ENCODE measurements at regions not wholly inside any gene's neighbourhood (a gene's known extent, or its start where the extent isn't known, plus 50 kb on each side); places are given as distances from the start of the nearest gene placed in this dataset.

DNA sequence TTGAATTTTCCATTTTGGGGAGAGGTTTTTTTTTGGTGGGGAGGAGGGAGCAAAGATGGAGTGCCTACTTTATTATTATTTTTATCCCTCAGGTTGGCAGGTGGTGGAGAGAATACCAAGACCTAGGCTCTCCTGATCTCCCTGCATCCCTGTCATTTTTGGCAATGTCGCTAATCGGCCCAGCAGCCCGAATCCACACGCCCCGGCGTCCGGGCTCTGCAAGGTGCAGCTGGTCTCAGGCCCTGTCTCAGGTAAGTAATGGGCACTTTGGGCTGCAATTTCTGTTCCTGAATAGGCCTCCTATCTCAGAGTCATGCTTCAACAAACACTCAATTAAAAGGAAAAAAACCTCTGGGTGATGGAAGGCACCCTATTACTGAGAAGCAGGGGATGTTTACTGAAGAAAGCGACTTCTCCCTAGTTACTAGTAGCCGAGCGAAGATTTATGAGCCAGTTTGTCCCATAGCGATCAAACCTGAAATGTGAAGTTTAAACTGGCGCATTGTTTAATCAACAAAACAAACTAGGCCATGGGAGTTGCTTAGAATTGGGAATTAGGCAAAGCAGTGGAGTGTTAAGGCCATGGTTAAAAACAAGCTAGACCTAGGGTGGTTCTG, 137.8 kb downstream of the RWDD3 start:
- no peak for DNase-seq

DNA sequence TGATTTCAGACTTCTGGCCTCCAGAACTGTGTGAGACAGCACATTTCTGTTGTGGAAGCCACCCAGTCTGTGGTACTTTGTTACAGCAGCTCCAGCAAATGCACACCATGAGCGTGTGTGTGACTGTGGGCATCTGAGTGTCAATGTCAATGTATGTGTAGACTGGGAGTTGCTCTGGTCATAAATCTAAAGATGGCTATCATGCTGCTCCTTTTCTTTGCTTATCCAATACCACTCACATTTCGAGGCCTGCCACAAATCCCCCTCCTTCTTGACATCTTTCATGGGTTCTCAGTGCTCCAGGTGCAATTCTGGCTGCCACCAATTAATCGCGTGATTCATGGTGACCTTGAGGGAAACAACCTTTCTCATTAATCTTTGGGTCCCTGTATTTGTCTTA, 141.2 kb downstream of the RWDD3 start:
- DNase-seq, result no peak

DNA sequence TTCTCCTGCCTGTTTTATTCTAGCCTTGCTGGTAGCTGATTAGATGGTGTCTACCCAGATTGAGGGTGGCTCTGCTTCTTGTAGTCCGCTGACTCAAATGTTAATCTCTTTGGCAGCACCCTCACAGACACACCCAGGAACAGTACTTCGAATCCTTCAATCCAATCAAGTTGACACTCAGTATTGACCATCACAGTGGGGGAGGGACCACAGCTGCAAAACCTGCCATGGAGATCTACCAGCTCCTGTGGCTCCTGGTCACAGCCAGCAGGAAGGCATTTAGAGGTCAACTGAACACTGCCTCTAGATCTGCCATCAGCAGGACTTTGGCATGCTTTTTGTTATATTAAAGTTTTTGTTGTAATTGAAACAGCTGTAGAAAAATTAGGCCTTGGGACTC, 146.9 kb downstream of the RWDD3 start:
- no peak for DNase-seq

DNA sequence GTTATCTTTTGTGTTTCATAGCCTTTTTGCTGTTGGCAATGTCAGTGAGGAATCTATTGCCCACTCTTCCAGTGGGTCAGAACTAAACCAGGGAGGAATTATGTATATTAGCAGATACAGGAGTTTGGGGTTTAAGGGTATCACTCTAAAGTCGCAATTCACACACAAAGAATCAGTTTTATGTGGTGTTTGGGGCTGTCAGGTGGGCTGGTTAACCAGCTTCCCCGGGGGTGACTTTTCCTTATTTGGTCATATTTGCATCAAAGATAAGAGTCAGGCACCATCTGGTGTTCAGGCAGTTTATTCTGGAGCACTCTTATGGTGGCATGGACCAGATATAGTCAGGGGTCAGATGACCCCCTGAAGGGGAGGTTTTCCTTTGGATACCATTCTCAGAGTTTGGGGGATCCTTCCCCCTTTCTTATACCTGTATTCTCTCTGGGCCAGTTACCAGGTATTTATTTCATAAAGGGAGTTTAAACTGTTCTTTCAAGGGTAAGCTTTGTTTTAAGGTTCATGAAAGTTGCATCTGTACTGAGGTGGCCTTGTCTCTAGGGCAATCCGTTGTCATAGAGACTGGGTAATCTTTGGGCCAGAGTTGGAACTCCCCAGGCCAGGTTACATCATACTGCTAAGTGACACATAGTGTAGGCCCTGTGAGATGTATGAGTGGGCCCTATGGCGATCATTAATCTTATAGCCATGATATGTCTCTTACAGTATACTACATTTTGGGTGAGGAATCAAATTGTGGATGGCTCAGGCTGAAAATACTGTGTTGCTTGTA, 148.2 kb downstream of the RWDD3 start:
- DNase-seq, result no peak

DNA sequence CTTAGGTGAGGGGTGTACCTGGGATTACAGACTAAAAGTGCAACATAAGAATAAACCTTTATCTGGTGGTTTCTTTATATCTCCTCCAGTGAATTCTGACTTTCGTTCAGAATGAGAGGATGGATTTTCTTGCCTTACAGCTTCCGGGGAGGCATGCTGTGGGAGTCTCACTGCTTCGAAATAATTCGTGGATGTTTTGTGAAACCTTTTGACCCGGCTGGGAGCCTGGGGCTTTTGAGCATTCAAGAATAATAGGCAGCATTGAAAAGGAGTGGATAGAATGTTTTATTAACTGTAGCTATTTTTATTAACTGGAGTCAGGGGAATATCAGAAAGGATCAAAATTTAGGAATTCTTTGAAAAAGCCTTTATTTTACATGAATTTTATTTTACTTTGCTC, 149.1 kb downstream of the RWDD3 start:
- no peak for DNase-seq

DNA sequence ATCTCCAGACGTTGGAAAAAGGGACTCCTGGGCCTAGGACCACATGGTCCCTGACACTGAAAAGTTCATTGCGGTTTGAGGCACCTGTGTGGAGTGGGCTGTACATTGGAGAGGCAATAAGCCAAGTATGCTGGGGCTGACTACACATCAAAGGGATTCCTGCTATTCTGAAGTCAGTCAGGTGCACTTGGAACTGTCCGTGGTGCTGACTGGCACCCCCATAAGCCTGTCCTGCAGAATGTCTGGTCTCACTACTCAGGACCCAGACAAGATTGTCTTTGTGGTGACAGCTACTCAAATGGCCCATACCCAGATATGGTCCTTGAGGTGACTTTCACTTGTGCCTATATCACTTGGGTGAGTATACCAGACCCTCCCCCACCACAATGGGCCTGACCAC, 150.6 kb downstream of the RWDD3 start:
- DNase-seq, result no peak

DNA sequence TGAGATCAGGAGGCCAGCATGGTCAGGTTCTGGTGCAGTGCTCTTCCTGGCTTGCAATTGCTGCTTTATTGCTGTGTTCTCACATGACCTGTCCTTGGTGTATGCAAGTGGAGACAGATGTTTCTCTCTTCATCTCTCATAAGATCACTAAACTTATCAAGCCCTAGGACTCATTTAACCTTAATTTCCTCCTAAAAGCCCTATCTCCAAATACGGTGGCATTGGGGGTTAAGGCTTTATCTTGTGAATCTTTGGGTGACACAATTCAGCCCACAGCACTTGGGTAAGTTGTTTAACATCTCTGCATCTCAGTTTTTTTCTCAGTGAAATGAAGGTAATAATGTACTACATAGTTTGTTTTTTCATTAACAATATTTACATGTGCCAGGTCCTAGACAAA, 152.4 kb downstream of the RWDD3 start:
- DNase-seq, result no peak

DNA sequence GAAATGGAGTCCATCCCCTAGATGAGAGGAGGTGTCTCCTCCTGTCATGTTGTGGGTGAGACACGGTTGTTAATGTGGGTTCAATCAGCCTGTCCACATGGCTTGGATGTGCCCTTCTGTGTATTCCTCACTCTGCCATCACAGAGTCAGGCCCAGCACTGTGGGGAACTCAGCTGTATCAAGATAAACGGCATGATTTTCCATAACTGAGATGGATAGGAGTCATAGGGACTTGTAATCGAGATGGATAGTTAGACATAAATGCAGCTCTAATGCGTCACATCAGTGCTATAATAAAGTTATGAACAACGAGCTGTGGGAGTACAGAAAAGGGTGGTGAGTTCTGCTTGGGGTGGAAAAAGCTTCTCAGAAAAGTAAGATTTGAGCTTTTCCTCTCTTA, 152.9 kb downstream of the RWDD3 start:
- no peak for DNase-seq

DNA sequence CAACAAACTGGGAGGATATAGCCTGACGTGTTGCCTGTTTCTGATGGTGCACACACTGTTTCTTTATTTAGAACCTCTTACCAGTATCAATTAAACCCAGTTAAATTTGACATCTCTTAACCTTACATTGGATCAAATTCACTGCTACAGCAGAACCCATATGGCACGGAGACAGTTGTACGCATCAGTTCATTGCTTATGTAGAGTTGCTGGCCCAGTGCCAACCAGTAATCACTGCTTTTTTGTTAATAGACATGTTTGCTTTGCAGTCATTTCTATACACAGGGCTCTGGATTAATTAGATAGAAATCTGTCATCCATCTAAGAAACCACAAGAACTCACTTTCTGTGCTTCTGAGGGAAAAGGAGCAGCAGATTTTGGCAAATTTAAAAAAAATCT, 154.0 kb downstream of the RWDD3 start:
- DNase-seq, result no peak

DNA sequence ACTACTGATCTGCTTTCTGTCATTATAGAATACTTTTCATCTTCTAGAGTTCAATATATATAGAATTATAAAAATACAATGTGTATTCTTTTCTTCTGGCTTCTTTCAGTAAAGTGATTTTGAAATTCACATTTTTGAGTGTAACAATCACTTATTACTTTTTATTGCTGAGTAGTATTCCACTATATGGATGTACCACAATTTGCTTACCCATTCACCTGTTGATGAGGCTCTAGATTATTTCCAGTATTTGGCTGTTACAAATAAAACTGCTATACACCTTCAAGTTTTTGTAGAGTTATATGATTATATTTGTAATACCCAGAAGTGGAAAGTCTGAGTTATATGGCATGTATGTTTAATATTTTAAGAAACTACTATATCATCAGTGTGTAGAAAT, 159.4 kb downstream of the RWDD3 start:
- DNase-seq, result no peak

DNA sequence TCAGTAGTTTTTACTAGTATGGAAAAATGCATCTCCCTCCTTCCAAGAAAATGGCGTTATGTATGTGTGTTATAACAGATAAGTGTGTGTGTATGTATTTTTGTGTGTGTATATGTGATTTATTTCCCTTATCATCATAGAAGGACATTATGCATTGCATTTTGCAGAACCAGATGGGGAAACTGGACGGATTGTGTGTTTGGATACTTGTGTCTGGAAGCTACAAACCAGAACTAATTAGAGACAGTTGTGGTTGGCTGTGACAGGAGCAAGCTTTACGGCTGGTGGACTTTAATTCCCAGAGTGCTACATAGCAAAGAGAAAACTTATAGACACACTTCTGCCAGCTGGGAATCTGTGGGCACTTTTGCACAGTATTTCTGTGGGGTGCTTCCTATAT, 162.5 kb downstream of the RWDD3 start:
- DNase-seq, result no peak

DNA sequence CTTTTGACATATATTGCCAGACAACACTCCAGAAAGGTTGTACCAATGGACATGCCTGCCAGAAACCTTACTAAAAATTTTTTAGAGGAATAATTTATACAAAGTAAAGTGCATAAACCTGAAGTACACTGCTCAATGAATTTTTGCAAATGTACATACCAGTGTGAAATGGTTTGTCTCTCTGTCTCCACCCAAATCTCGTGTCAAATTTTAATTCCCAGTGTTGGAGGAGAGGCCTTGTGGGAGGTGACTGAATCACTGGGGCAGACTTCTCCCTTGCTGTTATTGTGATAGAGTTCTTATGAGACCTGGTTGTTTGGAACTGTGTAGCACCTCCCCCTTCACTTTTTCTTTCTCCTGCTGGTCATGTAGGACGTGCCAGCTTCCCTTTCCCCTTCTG, 168.8 kb downstream of the RWDD3 start:
- DNase-seq, result no peak

DNA sequence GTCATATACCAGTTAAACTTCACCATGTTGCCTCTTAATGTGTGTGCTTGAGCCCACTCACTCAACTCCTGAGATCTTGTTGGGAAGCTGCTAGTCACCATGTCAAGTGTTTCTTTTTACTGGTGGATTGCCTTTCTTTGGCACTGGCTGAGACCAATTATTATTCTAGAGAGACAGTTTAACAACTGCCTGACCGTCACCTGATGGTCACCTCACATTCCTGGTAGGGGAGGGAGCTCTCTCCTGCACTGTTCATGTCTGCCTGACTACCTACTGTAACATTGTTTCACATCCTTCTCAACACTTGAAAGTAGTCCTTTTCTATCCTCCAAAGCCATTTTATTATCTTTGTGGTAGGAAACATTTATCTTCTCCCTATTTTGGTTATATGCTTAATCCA, 172.3 kb downstream of the RWDD3 start:
- no peak for DNase-seq

DNA sequence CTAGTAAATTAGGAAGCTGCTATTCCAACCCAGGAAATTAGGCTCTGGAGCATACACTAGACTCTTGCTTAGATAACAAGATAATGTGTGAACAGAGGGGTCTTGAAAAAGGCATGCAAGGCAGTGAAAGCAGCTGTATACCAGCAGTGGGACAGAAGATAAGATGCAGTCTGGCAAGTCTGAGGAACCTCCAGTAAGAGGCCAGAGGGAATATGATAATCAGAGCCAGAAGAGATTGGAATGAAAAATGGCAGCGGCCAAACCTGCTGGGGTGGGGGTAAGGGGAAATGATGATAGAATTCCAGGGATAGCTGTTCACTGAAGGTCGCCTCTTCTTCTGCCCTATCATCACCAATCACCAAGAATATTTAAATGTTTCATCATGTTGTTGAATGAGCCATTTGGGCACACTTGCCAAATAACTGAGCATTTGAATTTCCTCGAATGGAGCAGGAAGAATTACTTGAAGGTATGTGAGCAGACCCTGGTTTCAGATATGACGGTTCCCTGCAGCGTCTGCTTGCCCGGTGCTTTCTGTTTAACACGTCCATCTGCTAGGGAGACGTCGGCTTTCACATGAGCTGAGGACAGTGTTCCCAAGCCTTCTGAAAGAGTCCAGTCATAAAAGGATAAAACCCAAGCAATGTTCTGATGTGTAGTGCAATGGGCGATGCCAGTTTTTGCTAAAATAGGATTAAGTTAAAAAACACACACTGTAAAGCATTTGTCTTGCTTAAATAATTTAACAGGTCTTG, 173.3 kb downstream of the RWDD3 start:
- no peak for DNase-seq

DNA sequence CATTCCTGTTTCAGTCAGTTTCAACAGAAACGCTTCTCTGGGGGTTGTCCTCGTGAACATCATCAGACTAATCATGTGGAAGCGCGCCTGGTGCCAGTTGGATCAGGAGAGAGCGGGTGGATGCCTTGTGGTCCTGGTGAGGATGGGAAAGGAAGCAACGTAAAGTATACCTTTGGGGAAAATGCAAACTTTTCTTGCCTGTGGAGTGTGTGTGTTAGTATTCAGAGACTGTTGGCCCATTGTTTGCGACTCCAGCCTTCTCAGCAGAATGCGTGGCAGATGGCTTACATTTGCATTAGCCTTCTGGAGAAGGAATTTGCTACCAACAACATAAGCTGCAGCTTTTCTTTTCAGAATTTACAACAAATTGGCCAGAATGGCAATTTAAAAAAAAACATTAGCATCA, 173.9 kb downstream of the RWDD3 start:
- peak; percentile 21 for DNase-seq

DNA sequence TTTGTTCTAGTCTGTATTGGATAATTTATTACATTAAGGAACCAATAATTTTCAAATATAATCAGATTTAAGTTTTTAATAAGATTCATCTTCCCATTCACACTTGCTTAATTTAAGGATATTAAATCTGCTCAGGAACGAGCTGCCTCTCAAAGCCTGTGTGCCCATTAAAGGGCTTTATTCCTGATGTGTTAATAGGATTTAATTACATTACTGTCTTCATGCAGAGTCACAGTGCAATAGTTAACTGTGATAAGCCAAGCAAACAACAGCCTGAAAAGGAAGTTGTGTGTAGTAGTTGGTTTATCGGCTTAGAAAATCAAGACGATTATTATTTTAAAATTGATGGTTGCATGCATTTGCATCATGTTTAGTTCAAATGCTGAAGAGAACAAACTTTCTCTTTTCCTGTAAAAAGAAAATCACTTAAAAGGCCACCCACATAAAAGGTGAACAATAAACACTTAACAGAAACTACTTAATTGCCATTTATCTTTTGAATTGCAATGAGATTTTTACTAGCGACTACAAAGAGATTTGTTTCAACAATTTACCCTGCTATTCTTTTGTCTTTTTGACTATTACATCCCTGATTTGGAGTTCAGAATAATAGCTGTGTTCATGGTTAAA, 174.6 kb downstream of the RWDD3 start:
- no peak for DNase-seq

DNA sequence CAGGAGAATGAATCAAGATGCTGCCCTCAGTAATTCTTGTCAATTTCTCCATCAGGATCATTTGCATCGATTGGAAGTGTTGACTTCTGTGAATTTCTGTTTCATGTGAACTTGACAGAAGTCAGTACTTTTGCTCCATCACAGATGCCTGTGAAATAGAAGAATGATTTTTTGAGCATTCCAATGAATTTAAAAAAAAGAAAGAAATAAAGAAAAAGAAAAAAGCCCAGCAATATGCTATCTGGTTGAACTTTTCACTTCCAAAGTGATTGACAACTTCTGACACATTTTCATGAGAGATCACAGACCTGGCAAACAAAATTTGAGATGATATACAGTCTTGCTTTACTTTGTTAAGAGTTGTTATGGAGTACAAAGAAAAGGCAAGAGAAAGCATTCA, 175.3 kb downstream of the RWDD3 start:
- DNase-seq, result no peak

DNA sequence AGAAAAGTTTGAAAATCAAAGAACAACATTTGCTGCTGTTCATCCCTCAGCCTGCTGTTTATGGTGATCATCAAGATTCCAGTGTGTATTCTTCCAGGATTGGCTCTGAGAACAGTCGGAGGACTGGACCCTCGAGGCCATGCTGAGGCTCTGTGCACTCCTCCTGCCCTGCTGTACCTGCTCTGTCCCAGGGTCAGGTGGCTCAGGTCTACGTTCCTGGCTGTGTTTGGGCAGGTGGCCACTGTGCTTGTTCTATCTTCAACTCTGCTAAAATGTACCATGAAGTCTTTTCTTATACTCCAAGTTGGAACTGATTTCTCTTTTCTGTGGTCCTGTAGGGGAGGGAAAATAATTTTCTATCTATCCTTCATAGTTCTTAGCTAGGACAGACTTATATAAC, 175.9 kb downstream of the RWDD3 start:
- no peak for DNase-seq

DNA sequence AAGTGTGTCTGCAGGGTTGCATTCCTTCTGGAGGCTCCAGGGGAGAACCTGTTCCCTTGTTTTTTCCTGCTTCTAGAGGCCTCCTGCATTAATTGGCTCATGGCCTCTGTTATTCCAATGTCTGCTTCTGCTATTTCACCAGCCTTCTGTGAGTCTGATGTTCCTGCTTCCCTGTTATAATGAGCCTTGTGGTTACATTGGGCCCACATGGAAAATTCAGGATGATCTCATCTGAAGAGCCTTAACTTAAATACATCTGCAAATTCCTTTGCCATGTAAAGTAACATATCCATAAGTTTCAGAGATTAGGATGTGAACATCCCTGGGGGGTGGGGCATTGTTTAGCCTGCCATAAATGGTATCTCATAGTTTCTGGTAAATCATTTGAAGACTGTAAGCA, 181.1 kb downstream of the RWDD3 start:
- DNase-seq, result no peak

DNA sequence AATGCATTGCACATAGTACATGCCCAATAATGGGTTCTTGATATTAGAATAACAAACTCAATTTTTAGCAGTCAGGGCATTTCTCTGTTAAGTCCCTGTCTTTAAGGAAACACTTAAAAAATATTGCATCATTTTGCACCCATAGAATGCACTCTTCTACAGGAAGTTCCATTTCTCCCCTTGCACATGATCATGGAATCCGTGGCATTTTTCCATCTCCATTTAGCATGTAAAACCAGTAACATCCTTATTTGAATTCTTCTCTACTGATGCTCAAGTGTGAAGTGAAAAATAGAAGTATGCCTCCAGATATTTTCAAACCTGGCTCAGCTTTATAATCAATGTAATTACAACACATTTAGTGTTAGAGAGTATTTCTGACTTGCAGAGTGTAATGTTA, 192.8 kb downstream of the RWDD3 start:
- no peak for DNase-seq

DNA sequence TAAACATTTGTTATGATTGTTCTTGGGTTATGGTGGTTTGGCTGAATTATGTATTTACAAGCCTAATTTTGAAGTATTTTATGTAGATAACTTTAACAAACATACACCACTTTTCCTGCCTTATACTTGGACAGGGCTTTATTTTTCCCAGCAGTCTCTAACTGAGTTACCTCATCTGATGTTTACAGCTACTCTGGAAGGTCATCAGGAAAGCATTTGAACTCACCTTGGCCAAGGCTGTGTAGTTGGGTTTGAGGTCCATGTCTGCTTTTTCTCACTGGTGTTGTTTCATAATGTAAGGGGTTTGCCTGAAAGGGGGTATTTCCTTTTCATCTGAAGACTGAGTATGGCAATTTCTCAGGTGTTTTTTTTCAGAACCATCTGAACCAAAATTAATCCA, 193.5 kb downstream of the RWDD3 start:
- DNase-seq, result no peak

DNA sequence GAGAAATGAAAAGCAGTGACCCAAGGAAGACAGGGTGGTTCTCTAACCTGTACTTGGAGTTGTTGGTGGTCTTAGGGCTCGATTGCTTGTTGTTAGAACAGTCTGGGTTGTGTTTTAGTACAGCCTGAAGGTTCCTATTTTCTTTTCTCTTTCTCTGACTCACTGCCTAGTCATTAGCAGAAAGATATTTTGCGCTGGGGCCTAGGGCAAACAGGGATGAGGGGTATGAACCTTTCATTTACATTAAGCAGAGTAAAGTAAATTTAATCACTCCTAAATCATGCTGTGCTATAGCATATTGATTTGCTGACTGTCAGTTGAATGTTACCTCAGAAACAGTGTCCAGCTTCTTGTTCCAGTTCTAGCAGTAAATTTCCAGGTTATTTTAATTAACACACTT, 197.2 kb downstream of the RWDD3 start:
- no peak for DNase-seq

DNA sequence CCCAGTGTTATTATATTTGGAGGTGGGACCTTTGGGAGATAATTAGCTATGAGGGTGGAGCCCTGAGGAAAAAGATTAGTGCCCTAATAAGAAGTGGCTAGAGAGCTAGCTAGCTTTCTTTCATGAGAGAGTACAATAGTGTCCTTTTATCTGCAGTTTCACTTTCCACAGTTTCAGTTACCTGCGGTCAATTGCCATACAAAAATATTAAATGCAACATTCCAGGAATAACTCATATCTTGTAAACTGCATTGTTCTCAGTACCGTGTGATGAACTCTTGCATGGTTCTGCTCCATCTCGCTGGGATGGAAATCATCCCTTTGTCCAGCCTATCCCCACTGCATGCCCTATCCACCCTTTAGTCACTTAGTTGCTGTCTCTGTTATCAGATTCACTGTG, 201.6 kb downstream of the RWDD3 start:
- no peak for DNase-seq

DNA sequence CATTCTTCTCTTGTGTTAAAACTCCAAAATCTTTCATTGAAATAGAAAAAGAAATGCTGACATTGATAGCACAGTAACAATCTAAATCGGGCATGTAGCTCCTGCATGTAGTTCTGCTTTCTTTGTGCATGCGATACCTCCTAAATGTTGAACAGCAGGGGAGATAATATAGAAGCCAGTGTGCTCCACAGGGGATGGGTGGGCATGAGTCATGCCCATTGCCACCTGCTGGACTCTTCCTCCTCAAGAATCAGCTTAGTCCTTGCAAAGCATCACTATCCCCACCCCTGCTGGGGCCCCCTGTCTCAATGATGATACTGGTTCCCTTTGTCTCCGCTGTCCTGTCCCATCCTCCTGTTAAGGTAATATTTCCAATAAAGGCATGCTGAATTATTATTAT, 203.0 kb downstream of the RWDD3 start:
- DNase-seq, result no peak

Measured in midbrain (tissue), 1 donor.